Activated T-cell treated with anti-CD3 and anti-CD28 coated beads for 24 hours (primary cell): ENCODE measurements at regions not wholly inside any gene's neighbourhood (a gene's known extent, or its start where the extent isn't known, plus 50 kb on each side); places are given as distances from the start of the nearest gene placed in this dataset.
"Not testable (repeated sequence)": the region's sequence is repeated elsewhere in the genome, so short reads cannot be mapped to it uniquely, and the experiment has no call there.

Experiments
- DNase-seq: peaks from one replicate; pipeline ENCODE4 v3.0.0-alpha.2; 2020; ENCODE audit warnings: low read depth

GRCh38 chr16:7278636-7279035 is 54.0 kb upstream of the RBFOX1 start:
- no peak for DNase-seq

GRCh38 chr16:7272567-7273158 is 60.0 kb upstream of the RBFOX1 start:
- DNase-seq, result no peak

GRCh38 chr16:7271486-7271885 is 61.2 kb upstream of the RBFOX1 start:
- no peak for DNase-seq

GRCh38 chr16:7270823-7271222 is 61.8 kb upstream of the RBFOX1 start:
- DNase-seq, result no peak

- no peak for DNase-seq
Measured at GRCh38 chr16:7270006-7270405, 62.6 kb upstream of the RBFOX1 start.

- no peak for DNase-seq
Measured at GRCh38 chr16:7268182-7268581, 64.5 kb upstream of the RBFOX1 start.

GRCh38 chr16:7257016-7257415 is 75.6 kb upstream of the RBFOX1 start:
- DNase-seq, result no peak

- DNase-seq, result no peak
Measured at GRCh38 chr16:7246578-7246977, 86.1 kb upstream of the RBFOX1 start.

- DNase-seq, result no peak
Measured at GRCh38 chr16:7239547-7239946, 93.1 kb upstream of the RBFOX1 start.

- no peak for DNase-seq
Measured at GRCh38 chr16:7236824-7237410, 95.7 kb upstream of the RBFOX1 start.

GRCh38 chr16:7233975-7234374 is 98.7 kb upstream of the RBFOX1 start:
- DNase-seq, result no peak

- DNase-seq, result no peak
Measured at GRCh38 chr16:7231762-7232161, 100.9 kb upstream of the RBFOX1 start.

GRCh38 chr16:7229433-7230218 is 103.0 kb upstream of the RBFOX1 start:
- DNase-seq, result not testable (repeated sequence)

- DNase-seq, result no peak
Measured at GRCh38 chr16:7227229-7227721, 105.4 kb upstream of the RBFOX1 start.

GRCh38 chr16:7221157-7221556 is 111.5 kb upstream of the RBFOX1 start:
- no peak for DNase-seq

- no peak for DNase-seq
Measured at GRCh38 chr16:7218936-7219335, 113.7 kb upstream of the RBFOX1 start.

GRCh38 chr16:7217797-7218196 is 114.8 kb upstream of the RBFOX1 start:
- no peak for DNase-seq

- DNase-seq, result no peak
Measured at GRCh38 chr16:7216719-7217118, 115.9 kb upstream of the RBFOX1 start.

GRCh38 chr16:7211781-7212180 is 120.9 kb upstream of the RBFOX1 start:
- DNase-seq, result no peak

- DNase-seq, result no peak
Measured at GRCh38 chr16:7209598-7209997, 123.0 kb upstream of the RBFOX1 start.

GRCh38 chr16:7206469-7206868 is 126.2 kb upstream of the RBFOX1 start:
- DNase-seq, result no peak

GRCh38 chr16:7200320-7200719 is 132.3 kb upstream of the RBFOX1 start:
- no peak for DNase-seq

GRCh38 chr16:7185689-7186088 is 147.0 kb upstream of the RBFOX1 start:
- no peak for DNase-seq
